ENCODE measurements at regions not wholly inside any gene's neighbourhood (a gene's known extent, or its start where the extent isn't known, plus 50 kb on each side); places are given as distances from the start of the nearest gene placed in this dataset.

DNA sequence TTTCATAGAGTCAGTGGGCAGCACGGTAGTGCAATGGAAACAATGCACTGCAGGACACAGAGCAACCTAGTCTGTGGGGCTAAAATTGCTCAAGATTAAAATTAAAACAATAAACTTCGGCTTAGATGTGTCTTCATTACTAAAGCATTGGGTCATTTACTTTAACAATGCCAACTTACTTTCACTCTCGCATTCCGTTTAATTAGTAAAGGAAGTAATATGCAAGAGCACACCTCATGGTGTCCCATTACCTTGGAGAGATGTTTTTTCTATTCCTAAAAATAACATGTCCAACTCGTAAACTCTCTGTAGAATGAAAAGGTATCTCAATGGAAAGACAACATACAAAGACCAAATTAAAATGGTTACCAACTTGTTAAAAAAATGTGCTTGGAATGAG lies 738.4 kb downstream of the PCDH17 start:
- TF ChIP-seq, protein P1, sequence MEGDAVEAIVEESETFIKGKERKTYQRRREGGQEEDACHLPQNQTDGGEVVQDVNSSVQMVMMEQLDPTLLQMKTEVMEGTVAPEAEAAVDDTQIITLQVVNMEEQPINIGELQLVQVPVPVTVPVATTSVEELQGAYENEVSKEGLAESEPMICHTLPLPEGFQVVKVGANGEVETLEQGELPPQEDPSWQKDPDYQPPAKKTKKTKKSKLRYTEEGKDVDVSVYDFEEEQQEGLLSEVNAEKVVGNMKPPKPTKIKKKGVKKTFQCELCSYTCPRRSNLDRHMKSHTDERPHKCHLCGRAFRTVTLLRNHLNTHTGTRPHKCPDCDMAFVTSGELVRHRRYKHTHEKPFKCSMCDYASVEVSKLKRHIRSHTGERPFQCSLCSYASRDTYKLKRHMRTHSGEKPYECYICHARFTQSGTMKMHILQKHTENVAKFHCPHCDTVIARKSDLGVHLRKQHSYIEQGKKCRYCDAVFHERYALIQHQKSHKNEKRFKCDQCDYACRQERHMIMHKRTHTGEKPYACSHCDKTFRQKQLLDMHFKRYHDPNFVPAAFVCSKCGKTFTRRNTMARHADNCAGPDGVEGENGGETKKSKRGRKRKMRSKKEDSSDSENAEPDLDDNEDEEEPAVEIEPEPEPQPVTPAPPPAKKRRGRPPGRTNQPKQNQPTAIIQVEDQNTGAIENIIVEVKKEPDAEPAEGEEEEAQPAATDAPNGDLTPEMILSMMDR (IDR thresholded peaks at IDR 0.05) = no peak
- TF ChIP-seq POLR2A (IDR thresholded peaks at IDR 0.05) = no peak
